Skeletal muscle tissue (tissue), 3 donors: ENCODE measurements at regions not wholly inside any gene's neighbourhood (a gene's known extent, or its start where the extent isn't known, plus 50 kb on each side); places are given as distances from the start of the nearest gene placed in this dataset.
"Not testable (repeated sequence)": the region's sequence is repeated elsewhere in the genome, so short reads cannot be mapped to it uniquely, and the experiment has no call there.

ENCODE experiments used
- H3K27ac ChIP-seq: one replicate; pipeline ENCODE4 v1.7.0; 2013; ENCODE audit warnings: mild to moderate bottlenecking, low read depth, low read length, inconsistent platforms
- H3K27me3 ChIP-seq, 3 donors: one replicate each; pipeline ENCODE4 v1.7.0; 2013; ENCODE audit warnings: low read length in 3 of 3; ENCODE audit not compliant: control insufficient read depth in 3 of 3, insufficient read depth in 3 of 3
- H3K36me3 ChIP-seq, 3 donors: one replicate each; pipeline ENCODE4 v1.7.0; 2013; ENCODE audit warnings: low read length in 3 of 3; ENCODE audit not compliant: control insufficient read depth in 3 of 3, insufficient read depth in 3 of 3
- H3K4me1 ChIP-seq, 3 donors: one replicate each; pipeline ENCODE4 v1.7.0; 2013; ENCODE audit warnings: low read length in 3 of 3, mild to moderate bottlenecking in 3 of 3; ENCODE audit not compliant: control insufficient read depth in 3 of 3, insufficient read depth in 3 of 3
- H3K4me3 ChIP-seq, 3 donors: one replicate each; pipeline ENCODE4 v1.7.0; 2013; ENCODE audit warnings: low read length in 3 of 3
- H3K9ac ChIP-seq, 3 donors: one replicate each; pipeline ENCODE4 v1.7.0; 2013; ENCODE audit warnings: low read length in 3 of 3, mild to moderate bottlenecking in 3 of 3, moderate library complexity in 2 of 3, low read depth in 1 of 3
- H3K9me3 ChIP-seq, 3 donors: one replicate each; pipeline ENCODE4 v1.7.0; 2013; ENCODE audit warnings: low read length in 3 of 3; ENCODE audit not compliant: control insufficient read depth in 3 of 3
- donor health status: Osteomylitis.

GRCh38 chr6:118367314-118367713 is 180.8 kb upstream of the PLN start:
- Histone ChIP-seq H3K4me1 (peaks cover 2 to 15% (median 11%) of the 10 kb centered on the region in 3 donors), H3K36me3 (no peaks in the 10 kb centered on the region), H3K4me3 (no peak overlapping the region), H3K27me3 (no peaks in the 10 kb centered on the region), H3K27ac (peak overlapping the region; percentile 13), H3K9me3 (no peaks in the 10 kb centered on the region), H3K9ac (no peak overlapping the region)

- Histone ChIP-seq H3K4me1 (peaks cover 11 to 20% (median 16%) of the 10 kb centered on the region in 3 donors), H3K27me3 (no peaks in the 10 kb centered on the region), H3K27ac (peak overlapping the region; percentile 92), H3K4me3 (no peak overlapping the region), H3K9ac (no peak overlapping the region), H3K36me3 (no peaks in the 10 kb centered on the region), H3K9me3 (no peaks in the 10 kb centered on the region)
These were observed 177.4 kb upstream of the PLN start for GRCh38 chr6:118370722-118371121.

- H3K4me3 ChIP-seq = no peak overlapping the region
- no peaks in the 10 kb centered on the region for H3K9me3 ChIP-seq
- peak overlapping the region; percentile 92 for H3K27ac ChIP-seq
- peak overlapping the region in 2 of 3 donors; percentile 17 to 24 for H3K9ac ChIP-seq
- H3K27me3 ChIP-seq = no peaks in the 10 kb centered on the region
- peaks cover 11 to 17% (median 16%) of the 10 kb centered on the region in 3 donors for H3K4me1 ChIP-seq
- H3K36me3 ChIP-seq = no peaks in the 10 kb centered on the region
These were observed 176.1 kb upstream of the PLN start for GRCh38 chr6:118371955-118372354.

GRCh38 chr6:118372413-118372812 is 175.7 kb upstream of the PLN start:
- Histone ChIP-seq H3K9ac (peak overlapping the region in 2 of 3 donors; percentile 17 to 50), H3K27ac (peak overlapping the region; percentile 92)

GRCh38 chr6:118377711-118378414 is 170.2 kb upstream of the PLN start:
- H3K27me3 ChIP-seq = no peaks in the 10 kb centered on the region
- H3K4me3 ChIP-seq = peak overlapping the region; percentile 15 to 49 (median 43)
- peaks cover 6 to 13% (median 12%) of the 10 kb centered on the region in 3 donors for H3K4me1 ChIP-seq
- peak overlapping the region in 2 of 3 donors; percentile 41 to 55 for H3K9ac ChIP-seq
- H3K36me3 ChIP-seq = no peaks in the 10 kb centered on the region
- H3K9me3 ChIP-seq = peaks cover 0 to 2% (median 0%) of the 10 kb centered on the region in 3 donors
- peak overlapping the region; percentile 72 for H3K27ac ChIP-seq

More at GRCh38 chr6:118372413-118372812, 175.7 kb upstream of the PLN start:
- Histone ChIP-seq H3K4me1 (peaks cover 11 to 22% (median 16%) of the 10 kb centered on the region in 3 donors), H3K9me3 (no peaks in the 10 kb centered on the region), H3K36me3 (no peaks in the 10 kb centered on the region), H3K27me3 (no peaks in the 10 kb centered on the region), H3K4me3 (no peak overlapping the region)

- not testable (repeated sequence) for H3K27me3 ChIP-seq, H3K4me3 ChIP-seq, H3K9me3 ChIP-seq, H3K9ac ChIP-seq, H3K36me3 ChIP-seq, H3K27ac ChIP-seq
- H3K4me1 ChIP-seq = peaks cover 5 to 13% (median 6%) of the 10 kb centered on the region in 3 donors
These were observed 167.5 kb upstream of the PLN start for GRCh38 chr6:118380620-118381019.

- Histone ChIP-seq H3K9ac (no peak overlapping the region), H3K36me3 (no peaks in the 10 kb centered on the region), H3K27ac (no peak overlapping the region), H3K4me3 (no peak overlapping the region), H3K27me3 (no peaks in the 10 kb centered on the region), H3K4me1 (peaks cover 5 to 10% (median 6%) of the 10 kb centered on the region in 3 donors), H3K9me3 (peaks cover 0 to 2% (median 0%) of the 10 kb centered on the region in 3 donors)
These were observed 166.0 kb upstream of the PLN start for GRCh38 chr6:118382126-118382525.

GRCh38 chr6:118383924-118384323 is 164.2 kb upstream of the PLN start:
- peaks cover 0 to 2% (median 0%) of the 10 kb centered on the region in 3 donors for H3K9me3 ChIP-seq
- no peak overlapping the region for H3K9ac ChIP-seq
- H3K27ac ChIP-seq = no peak overlapping the region
- H3K27me3 ChIP-seq = no peaks in the 10 kb centered on the region
- no peaks in the 10 kb centered on the region for H3K36me3 ChIP-seq
- H3K4me3 ChIP-seq = no peak overlapping the region
- peaks cover 0 to 3% (median 0%) of the 10 kb centered on the region in 3 donors for H3K4me1 ChIP-seq

- Histone ChIP-seq H3K4me3 (no peak overlapping the region), H3K27ac (no peak overlapping the region), H3K9ac (no peak overlapping the region), H3K9me3 (no peaks in the 10 kb centered on the region), H3K4me1 (peaks cover 0 to 3% (median 0%) of the 10 kb centered on the region in 3 donors), H3K36me3 (no peaks in the 10 kb centered on the region), H3K27me3 (no peaks in the 10 kb centered on the region)
These were observed 161.1 kb upstream of the PLN start for GRCh38 chr6:118386975-118387374.

- peaks cover 0 to 3% (median 0%) of the 10 kb centered on the region in 3 donors for H3K4me1 ChIP-seq
- H3K27ac ChIP-seq = no peak overlapping the region
- no peaks in the 10 kb centered on the region for H3K27me3 ChIP-seq
- no peaks in the 10 kb centered on the region for H3K9me3 ChIP-seq
- no peak overlapping the region for H3K9ac ChIP-seq
- no peak overlapping the region for H3K4me3 ChIP-seq
- no peaks in the 10 kb centered on the region for H3K36me3 ChIP-seq
These were observed 160.0 kb upstream of the PLN start for GRCh38 chr6:118387921-118388701.
